ENCODE measurements at regions not wholly inside any gene's neighbourhood (a gene's known extent, or its start where the extent isn't known, plus 50 kb on each side); places are given as distances from the start of the nearest gene placed in this dataset.

GRCh38 chr10:36170142-36170719 lies 528.1 kb upstream of the FZD8 start:
- ATAC-seq (no peak), DNase-seq (no peak)
- no peak for TF ChIP-seq CTCF (IDR thresholded peaks at IDR 0.05)
- H3K36me3 ChIP-seq, result no peaks in the 10 kb centered on the region
- H3K9me3 ChIP-seq, result no peaks in the 10 kb centered on the region
- H3K27me3 ChIP-seq, result no peaks in the 10 kb centered on the region
- H3K4me1 ChIP-seq, result peaks cover 0 to 36% (median 17%) of the 10 kb centered on the region in 9 donors
- no peak overlapping the region for H3K27ac ChIP-seq
- H3K4me3 ChIP-seq, result no peak overlapping the region
- WGBS, 2 donors, result 95 to 96% methylated on average over 2 of the region's 2 CpGs
- intact Hi-C loops (cut with DNase I), result no loop called here

- ATAC-seq, result no peak
- intact Hi-C loops (cut with DNase I), result no loop called here
- Histone ChIP-seq H3K4me1 (peaks cover 0 to 38% (median 17%) of the 10 kb centered on the region in 9 donors), H3K27ac (no peak overlapping the region), H3K36me3 (no peaks in the 10 kb centered on the region), H3K27me3 (no peaks in the 10 kb centered on the region), H3K4me3 (no peak overlapping the region), H3K9me3 (peaks cover 0 to 6% (median 0%) of the 10 kb centered on the region in 11 donors)
- TF ChIP-seq CTCF (IDR thresholded peaks at IDR 0.05), result no peak
- DNase-seq, result no peak
- WGBS, 2 donors, result 93% methylated on average over 2 of the region's 2 CpGs
Measured at GRCh38 chr10:36168777-36169176, 526.7 kb upstream of the FZD8 start.

GRCh38 chr10:36164556-36165504 lies 522.7 kb upstream of the FZD8 start:
- no peak overlapping the region for H3K4me3 ChIP-seq
- no peak for DNase-seq
- 55 to 67% methylated on average over 4 of the region's 4 CpGs for WGBS, 2 donors
- H3K27me3 ChIP-seq, result no peaks in the 10 kb centered on the region
- peaks cover 0 to 8% (median 0%) of the 10 kb centered on the region in 11 donors for H3K9me3 ChIP-seq
- peak in 7 of 8 donors; percentile 20 to 96 (median 69) for ATAC-seq
- H3K4me1 ChIP-seq, result peaks cover 0 to 8% (median 0%) of the 10 kb centered on the region in 9 donors
- H3K27ac ChIP-seq, result peak overlapping the region in 1 of 10 donors; percentile 2
- intact Hi-C loops (cut with DNase I), result no loop called here
- no peak for TF ChIP-seq CTCF (IDR thresholded peaks at IDR 0.05)
- H3K36me3 ChIP-seq, result no peaks in the 10 kb centered on the region

- no peak for TF ChIP-seq CTCF (IDR thresholded peaks at IDR 0.05)
- peak in 2 of 8 donors; percentile 23 to 57 for ATAC-seq
- peaks cover 0 to 8% (median 0%) of the 10 kb centered on the region in 11 donors for H3K9me3 ChIP-seq
- intact Hi-C loops (cut with DNase I), result no loop called here
- peaks cover 0 to 8% (median 0%) of the 10 kb centered on the region in 9 donors for H3K4me1 ChIP-seq
- H3K27ac ChIP-seq, result no peak overlapping the region
- 62 to 67% methylated on average over 2 of the region's 2 CpGs for WGBS, 2 donors
- H3K27me3 ChIP-seq, result no peaks in the 10 kb centered on the region
- H3K4me3 ChIP-seq, result no peak overlapping the region
- no peak for DNase-seq
- no peaks in the 10 kb centered on the region for H3K36me3 ChIP-seq
Measured at GRCh38 chr10:36163827-36164226, 521.7 kb upstream of the FZD8 start.

All from heart right ventricle (tissue), 16 donors.